SU-DHL-6 (cell line): ENCODE measurements at regions not wholly inside any gene's neighbourhood (a gene's known extent, or its start where the extent isn't known, plus 50 kb on each side); places are given as distances from the start of the nearest gene placed in this dataset.

Experiments
- EZH2phosphoT487 ChIP-seq: fragments of 200-600 bp; sonication (generic), shearing (Covaris generic); conservative IDR thresholded peaks from 2 replicates; pipeline ENCODE4 v1.6.1; 2018; ENCODE audit warnings: mild to moderate bottlenecking, antibody characterized with exemption, low read length, moderate library complexity, mixed read lengths
- TF ChIP-seq, protein P1 (sequence below): fragments of 200-600 bp; sonication (generic); IDR thresholded peaks from one replicate; pipeline ENCODE4 v1.5.1; 2017; ENCODE audit warnings: antibody characterized with exemption, mild to moderate bottlenecking, low read length, moderate library complexity; ENCODE audit not compliant: insufficient read depth, poor library complexity, severe bottlenecking

DNA sequence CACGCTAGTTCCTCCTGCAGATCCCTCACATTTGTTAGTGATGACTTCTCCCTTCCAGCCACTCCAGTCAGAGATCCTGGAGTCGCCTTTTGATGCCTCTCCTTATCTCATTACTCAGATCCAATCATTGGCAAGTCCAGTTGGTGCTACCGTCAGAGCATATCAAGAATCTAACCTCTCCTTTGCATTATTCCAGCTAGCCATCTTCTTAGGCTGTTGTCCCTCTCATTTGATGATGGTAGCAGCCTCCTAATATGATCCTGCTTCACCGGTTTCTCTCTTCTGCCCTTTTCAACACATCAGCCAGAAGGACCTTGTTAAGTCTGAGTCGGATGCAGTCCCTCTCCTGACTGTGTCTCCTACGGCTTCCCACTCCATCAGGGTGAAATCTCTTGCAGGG, 305.6 kb downstream of the THBS2 start:
- TF ChIP-seq, protein P1, sequence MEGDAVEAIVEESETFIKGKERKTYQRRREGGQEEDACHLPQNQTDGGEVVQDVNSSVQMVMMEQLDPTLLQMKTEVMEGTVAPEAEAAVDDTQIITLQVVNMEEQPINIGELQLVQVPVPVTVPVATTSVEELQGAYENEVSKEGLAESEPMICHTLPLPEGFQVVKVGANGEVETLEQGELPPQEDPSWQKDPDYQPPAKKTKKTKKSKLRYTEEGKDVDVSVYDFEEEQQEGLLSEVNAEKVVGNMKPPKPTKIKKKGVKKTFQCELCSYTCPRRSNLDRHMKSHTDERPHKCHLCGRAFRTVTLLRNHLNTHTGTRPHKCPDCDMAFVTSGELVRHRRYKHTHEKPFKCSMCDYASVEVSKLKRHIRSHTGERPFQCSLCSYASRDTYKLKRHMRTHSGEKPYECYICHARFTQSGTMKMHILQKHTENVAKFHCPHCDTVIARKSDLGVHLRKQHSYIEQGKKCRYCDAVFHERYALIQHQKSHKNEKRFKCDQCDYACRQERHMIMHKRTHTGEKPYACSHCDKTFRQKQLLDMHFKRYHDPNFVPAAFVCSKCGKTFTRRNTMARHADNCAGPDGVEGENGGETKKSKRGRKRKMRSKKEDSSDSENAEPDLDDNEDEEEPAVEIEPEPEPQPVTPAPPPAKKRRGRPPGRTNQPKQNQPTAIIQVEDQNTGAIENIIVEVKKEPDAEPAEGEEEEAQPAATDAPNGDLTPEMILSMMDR = no peak
- no peak for TF ChIP-seq EZH2phosphoT487
